ENCODE measurements at regions not wholly inside any gene's neighbourhood (a gene's known extent, or its start where the extent isn't known, plus 50 kb on each side); places are given as distances from the start of the nearest gene placed in this dataset.

DNA sequence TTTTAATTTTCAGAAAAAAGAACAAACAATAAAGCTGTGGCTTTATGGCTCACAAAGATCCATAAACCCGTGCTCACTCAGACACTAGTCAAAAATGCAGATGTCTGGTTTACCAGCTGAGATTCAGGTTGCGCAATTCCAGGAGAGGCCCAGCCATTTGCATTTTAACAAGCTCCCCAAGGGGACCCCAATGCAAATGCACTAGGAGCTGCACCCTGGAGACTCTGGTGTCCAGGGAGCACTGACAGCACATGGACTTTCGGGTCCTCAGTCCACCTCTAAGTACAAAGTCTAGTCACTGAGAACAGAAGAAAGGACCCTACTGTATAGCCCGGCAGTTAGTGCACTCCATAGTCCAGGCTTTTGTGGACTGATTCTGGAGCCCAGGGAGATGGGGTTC, 326.3 kb downstream of the MAF start:
- Histone ChIP-seq H3K4me1 (ENCODE audit: control insufficient read depth, insufficient read depth, low read length, poor library complexity, severe bottlenecking) (peaks cover 49% of the 10 kb centered on the region), H3K4me3 (ENCODE audit: insufficient read depth, low read depth, low read length, poor library complexity, severe bottlenecking) (no peak overlapping the region)

DNA sequence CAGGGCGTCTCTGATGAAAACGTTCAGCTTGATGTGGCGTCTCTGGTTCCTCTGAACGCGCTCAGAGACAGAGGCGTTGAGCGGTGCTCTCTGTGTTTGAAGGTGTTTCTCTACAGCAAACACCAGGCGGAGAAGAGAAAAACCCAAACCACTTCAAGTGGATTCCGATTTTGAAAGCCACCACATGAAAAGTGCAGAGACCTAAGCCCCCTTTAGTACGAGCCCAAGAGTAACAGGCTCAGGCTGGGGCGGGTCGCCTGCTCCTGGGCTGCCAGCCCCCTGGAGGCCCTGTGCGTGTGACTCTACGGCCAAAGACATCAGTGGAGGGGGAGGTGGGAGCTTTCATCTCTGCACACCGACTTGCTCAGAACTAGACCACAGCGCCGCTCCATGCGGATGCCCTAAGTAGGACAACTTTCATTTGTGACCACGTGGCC, 328.4 kb downstream of the MAF start:
- Histone ChIP-seq H3K27ac (ENCODE audit: insufficient read depth, low read length, poor library complexity, severe bottlenecking) (peak overlapping the region; percentile 46), H3K36me3 (ENCODE audit: control insufficient read depth, insufficient read depth, low read length) (no peaks in the 10 kb centered on the region), H3K4me1 (ENCODE audit: control insufficient read depth, insufficient read depth, low read length, poor library complexity, severe bottlenecking) (peaks cover 54% of the 10 kb centered on the region), H3K4me3 (ENCODE audit: insufficient read depth, low read depth, low read length, poor library complexity, severe bottlenecking) (peak overlapping the region; percentile 30), H3K9me3 (ENCODE audit: control insufficient read depth, low read length) (no peaks in the 10 kb centered on the region), H3K27me3 (replicated peaks; ENCODE audit: control insufficient read depth, insufficient read depth, low read length, poor library complexity, severe bottlenecking) (no peaks in the 10 kb centered on the region)
- peak; percentile 40 to 48 (median 46) for DNase-seq

More for the DNA sequence above, 326.3 kb downstream of the MAF start:
- Histone ChIP-seq H3K27ac (ENCODE audit: insufficient read depth, low read length, poor library complexity, severe bottlenecking) (no peak overlapping the region), H3K36me3 (ENCODE audit: control insufficient read depth, insufficient read depth, low read length) (no peaks in the 10 kb centered on the region), H3K27me3 (replicated peaks; ENCODE audit: control insufficient read depth, insufficient read depth, low read length, poor library complexity, severe bottlenecking) (no peaks in the 10 kb centered on the region), H3K9me3 (ENCODE audit: control insufficient read depth, low read length) (no peaks in the 10 kb centered on the region)
- no peak for DNase-seq

DNA sequence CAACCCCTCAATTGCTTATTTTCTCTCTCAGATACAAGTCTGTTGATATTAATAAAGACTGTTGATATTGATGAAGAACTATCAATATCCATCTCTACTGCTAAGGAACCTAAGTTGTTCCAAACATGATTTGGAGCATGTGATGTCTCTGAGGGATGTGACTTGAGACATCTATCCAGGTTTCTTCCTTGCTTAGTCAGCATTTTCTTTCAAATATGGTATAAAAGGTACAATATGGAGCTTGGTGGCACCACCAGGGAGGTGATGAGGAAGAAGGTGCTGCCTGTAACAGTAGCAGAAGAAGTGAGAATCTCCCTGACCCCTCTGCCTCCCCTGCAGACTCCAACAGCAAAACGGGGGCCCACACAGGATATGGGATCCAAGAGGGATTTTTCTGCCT, 329.0 kb downstream of the MAF start:
- Histone ChIP-seq H3K36me3 (ENCODE audit: control insufficient read depth, insufficient read depth, low read length) (no peaks in the 10 kb centered on the region), H3K4me1 (ENCODE audit: control insufficient read depth, insufficient read depth, low read length, poor library complexity, severe bottlenecking) (peaks cover 52% of the 10 kb centered on the region), H3K27me3 (replicated peaks; ENCODE audit: control insufficient read depth, insufficient read depth, low read length, poor library complexity, severe bottlenecking) (no peaks in the 10 kb centered on the region), H3K9me3 (ENCODE audit: control insufficient read depth, low read length) (no peaks in the 10 kb centered on the region), H3K4me3 (ENCODE audit: insufficient read depth, low read depth, low read length, poor library complexity, severe bottlenecking) (peak overlapping the region; percentile 30), H3K27ac (ENCODE audit: insufficient read depth, low read length, poor library complexity, severe bottlenecking) (peak overlapping the region; percentile 46)
- DNase-seq = no peak

DNA sequence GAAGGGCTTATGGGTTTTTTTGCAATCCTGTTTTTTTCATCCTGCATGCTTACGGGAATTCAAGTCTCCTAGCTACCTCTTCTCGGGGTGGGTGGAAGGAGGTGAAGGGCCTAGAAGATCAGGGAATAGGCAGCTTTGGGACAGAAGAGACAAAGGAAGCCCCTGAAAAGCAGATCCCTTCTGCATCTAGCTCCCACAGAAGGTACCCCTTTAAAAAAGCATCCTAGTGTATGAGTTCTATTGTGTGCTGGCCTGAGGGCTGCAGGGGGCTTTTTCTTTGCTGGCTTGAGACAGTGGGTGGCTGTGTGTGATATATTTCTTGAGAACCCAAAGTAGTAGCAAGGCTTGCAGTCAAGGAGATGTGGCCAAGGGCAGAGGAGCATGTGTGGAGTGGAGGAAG, 330.5 kb downstream of the MAF start:
- Histone ChIP-seq H3K27ac (ENCODE audit: insufficient read depth, low read length, poor library complexity, severe bottlenecking) (no peak overlapping the region), H3K4me1 (ENCODE audit: control insufficient read depth, insufficient read depth, low read length, poor library complexity, severe bottlenecking) (peaks cover 52% of the 10 kb centered on the region), H3K27me3 (replicated peaks; ENCODE audit: control insufficient read depth, insufficient read depth, low read length, poor library complexity, severe bottlenecking) (no peaks in the 10 kb centered on the region), H3K9me3 (ENCODE audit: control insufficient read depth, low read length) (no peaks in the 10 kb centered on the region), H3K36me3 (ENCODE audit: control insufficient read depth, insufficient read depth, low read length) (no peaks in the 10 kb centered on the region), H3K4me3 (ENCODE audit: insufficient read depth, low read depth, low read length, poor library complexity, severe bottlenecking) (no peak overlapping the region)
- DNase-seq = no peak

DNA sequence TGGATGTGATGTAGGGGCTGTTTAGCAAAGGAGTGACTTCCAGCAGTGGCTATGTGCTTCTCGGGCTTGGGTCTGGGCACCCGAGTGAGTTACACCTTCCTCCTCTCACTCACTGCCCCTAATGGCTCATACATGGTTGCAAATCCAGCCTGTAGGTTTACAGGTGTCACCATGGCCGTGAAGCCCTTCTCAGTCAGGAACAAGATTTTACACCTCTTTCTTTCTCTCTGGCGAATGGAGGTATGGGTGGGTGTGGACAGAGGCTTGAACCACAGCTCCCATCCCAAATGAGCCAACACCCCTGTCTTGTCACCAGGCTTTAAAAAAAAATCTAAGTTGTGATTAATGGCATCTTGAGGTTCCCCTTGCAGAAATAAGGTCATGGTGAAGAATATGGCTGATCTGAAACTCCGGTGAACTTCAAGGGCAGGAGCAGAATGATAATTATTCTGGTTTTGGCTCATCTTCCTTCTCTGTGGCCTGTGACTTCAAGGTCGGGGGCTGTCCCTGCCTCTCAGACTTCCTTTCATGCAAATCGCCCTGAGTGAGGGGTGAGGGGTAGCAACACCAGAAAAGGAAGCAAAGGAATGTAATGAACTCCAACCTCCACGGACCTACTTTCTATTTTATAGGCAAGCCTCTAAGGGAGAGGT, 331.2 kb downstream of the MAF start:
- H3K27ac ChIP-seq (ENCODE audit: insufficient read depth, low read length, poor library complexity, severe bottlenecking) = peak overlapping the region; percentile 23
- no peak for DNase-seq
- no peaks in the 10 kb centered on the region for H3K9me3 ChIP-seq (ENCODE audit: control insufficient read depth, low read length)
- no peaks in the 10 kb centered on the region for H3K27me3 ChIP-seq (replicated peaks; ENCODE audit: control insufficient read depth, insufficient read depth, low read length, poor library complexity, severe bottlenecking)
- peaks cover 52% of the 10 kb centered on the region for H3K4me1 ChIP-seq (ENCODE audit: control insufficient read depth, insufficient read depth, low read length, poor library complexity, severe bottlenecking)
- H3K4me3 ChIP-seq (ENCODE audit: insufficient read depth, low read depth, low read length, poor library complexity, severe bottlenecking) = no peak overlapping the region
- no peaks in the 10 kb centered on the region for H3K36me3 ChIP-seq (ENCODE audit: control insufficient read depth, insufficient read depth, low read length)

DNA sequence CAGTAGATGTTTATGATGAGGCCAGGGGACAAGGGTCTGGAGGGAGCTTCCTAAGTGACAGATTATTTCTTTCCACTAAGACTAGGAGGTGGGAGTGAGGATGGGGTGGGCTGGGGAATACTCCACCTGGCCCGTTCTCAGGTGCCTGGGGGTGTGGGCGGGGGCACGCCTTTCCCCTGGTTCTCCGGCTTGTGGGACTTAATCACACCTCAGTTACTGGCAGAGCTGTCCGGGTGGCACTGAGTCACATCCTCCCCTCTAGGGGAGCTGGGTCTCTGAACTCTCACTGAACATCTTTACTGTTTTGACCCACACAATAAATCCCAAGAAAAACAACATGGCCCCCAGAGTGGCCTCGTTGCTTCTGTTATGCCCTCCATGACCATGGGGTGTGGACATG, 332.8 kb downstream of the MAF start:
- no peaks in the 10 kb centered on the region for H3K9me3 ChIP-seq (ENCODE audit: control insufficient read depth, low read length)
- H3K27me3 ChIP-seq (replicated peaks; ENCODE audit: control insufficient read depth, insufficient read depth, low read length, poor library complexity, severe bottlenecking) = no peaks in the 10 kb centered on the region
- no peak for DNase-seq
- peaks cover 45% of the 10 kb centered on the region for H3K4me1 ChIP-seq (ENCODE audit: control insufficient read depth, insufficient read depth, low read length, poor library complexity, severe bottlenecking)
- H3K27ac ChIP-seq (ENCODE audit: insufficient read depth, low read length, poor library complexity, severe bottlenecking) = no peak overlapping the region
- H3K36me3 ChIP-seq (ENCODE audit: control insufficient read depth, insufficient read depth, low read length) = no peaks in the 10 kb centered on the region
- H3K4me3 ChIP-seq (ENCODE audit: insufficient read depth, low read depth, low read length, poor library complexity, severe bottlenecking) = no peak overlapping the region

DNA sequence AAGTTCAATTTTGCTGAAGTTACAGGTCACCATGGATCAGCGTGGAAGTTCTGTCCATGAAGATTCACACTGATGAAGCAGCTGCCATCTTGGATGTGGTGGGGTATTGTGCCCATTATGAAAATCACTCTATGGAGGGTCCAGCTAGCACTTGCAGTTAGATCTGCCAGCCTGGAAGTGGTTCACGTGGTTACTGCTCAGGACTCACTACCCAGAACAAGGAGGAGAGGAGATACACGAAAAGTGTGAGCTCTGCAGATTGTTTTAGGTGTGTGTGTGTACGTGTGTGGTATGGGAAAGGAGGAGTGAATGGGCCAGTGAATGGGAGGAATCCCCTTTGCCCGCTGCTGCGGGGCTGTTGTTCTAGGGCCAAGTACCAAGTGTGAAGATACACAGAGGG, 333.4 kb downstream of the MAF start:
- Histone ChIP-seq H3K27ac (ENCODE audit: insufficient read depth, low read length, poor library complexity, severe bottlenecking) (no peak overlapping the region), H3K9me3 (ENCODE audit: control insufficient read depth, low read length) (no peaks in the 10 kb centered on the region), H3K27me3 (replicated peaks; ENCODE audit: control insufficient read depth, insufficient read depth, low read length, poor library complexity, severe bottlenecking) (no peaks in the 10 kb centered on the region), H3K4me3 (ENCODE audit: insufficient read depth, low read depth, low read length, poor library complexity, severe bottlenecking) (no peak overlapping the region), H3K36me3 (ENCODE audit: control insufficient read depth, insufficient read depth, low read length) (no peaks in the 10 kb centered on the region), H3K4me1 (ENCODE audit: control insufficient read depth, insufficient read depth, low read length, poor library complexity, severe bottlenecking) (peaks cover 39% of the 10 kb centered on the region)
- no peak for DNase-seq

DNA sequence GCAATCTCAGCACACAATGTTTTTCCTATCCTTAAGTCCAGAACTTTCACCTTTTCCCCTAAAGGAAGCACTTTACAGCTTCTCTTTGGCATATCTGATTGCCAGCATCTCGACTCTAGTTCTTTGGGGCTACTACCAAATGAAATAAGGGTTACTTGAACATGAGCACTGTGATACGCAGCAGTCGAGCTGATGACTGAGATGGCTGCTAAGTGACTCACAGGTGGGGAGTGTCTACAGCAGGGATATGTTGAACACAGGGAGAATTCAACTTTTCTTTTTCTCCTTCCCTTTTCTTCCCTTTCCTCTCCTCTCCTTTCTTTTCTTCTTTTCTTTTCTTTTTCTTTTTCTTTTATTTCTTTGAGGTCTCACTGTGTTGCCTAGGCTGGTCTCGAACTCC, 334.8 kb downstream of the MAF start:
- Histone ChIP-seq H3K27me3 (replicated peaks; ENCODE audit: control insufficient read depth, insufficient read depth, low read length, poor library complexity, severe bottlenecking) (no peaks in the 10 kb centered on the region), H3K27ac (ENCODE audit: insufficient read depth, low read length, poor library complexity, severe bottlenecking) (no peak overlapping the region), H3K4me1 (ENCODE audit: control insufficient read depth, insufficient read depth, low read length, poor library complexity, severe bottlenecking) (peaks cover 30% of the 10 kb centered on the region), H3K36me3 (ENCODE audit: control insufficient read depth, insufficient read depth, low read length) (no peaks in the 10 kb centered on the region), H3K4me3 (ENCODE audit: insufficient read depth, low read depth, low read length, poor library complexity, severe bottlenecking) (no peak overlapping the region), H3K9me3 (ENCODE audit: control insufficient read depth, low read length) (no peaks in the 10 kb centered on the region)
- DNase-seq = no peak

DNA sequence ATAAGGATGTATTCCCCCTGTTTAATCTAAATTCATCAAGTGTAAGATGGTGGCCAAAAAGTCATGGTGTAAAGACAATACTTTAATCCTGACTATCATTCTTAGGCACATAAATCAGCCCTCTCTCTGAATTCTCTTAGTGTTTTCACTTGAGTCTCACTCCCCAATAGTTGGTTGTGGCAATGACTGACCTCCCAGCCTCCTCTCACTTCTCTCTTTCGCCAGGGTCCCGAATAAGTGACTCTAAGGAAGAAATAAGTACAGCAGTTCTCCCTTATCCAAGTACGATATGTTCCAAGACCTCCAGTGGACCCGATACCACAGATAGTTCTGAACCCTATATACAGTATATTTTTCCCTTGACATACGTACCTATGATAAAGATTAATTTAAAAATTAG, 335.3 kb downstream of the MAF start:
- no peak overlapping the region for H3K27ac ChIP-seq (ENCODE audit: insufficient read depth, low read length, poor library complexity, severe bottlenecking)
- no peaks in the 10 kb centered on the region for H3K36me3 ChIP-seq (ENCODE audit: control insufficient read depth, insufficient read depth, low read length)
- H3K4me3 ChIP-seq (ENCODE audit: insufficient read depth, low read depth, low read length, poor library complexity, severe bottlenecking) = no peak overlapping the region
- no peaks in the 10 kb centered on the region for H3K27me3 ChIP-seq (replicated peaks; ENCODE audit: control insufficient read depth, insufficient read depth, low read length, poor library complexity, severe bottlenecking)
- no peak for DNase-seq
- H3K9me3 ChIP-seq (ENCODE audit: control insufficient read depth, low read length) = no peaks in the 10 kb centered on the region
- peaks cover 30% of the 10 kb centered on the region for H3K4me1 ChIP-seq (ENCODE audit: control insufficient read depth, insufficient read depth, low read length, poor library complexity, severe bottlenecking)

DNA sequence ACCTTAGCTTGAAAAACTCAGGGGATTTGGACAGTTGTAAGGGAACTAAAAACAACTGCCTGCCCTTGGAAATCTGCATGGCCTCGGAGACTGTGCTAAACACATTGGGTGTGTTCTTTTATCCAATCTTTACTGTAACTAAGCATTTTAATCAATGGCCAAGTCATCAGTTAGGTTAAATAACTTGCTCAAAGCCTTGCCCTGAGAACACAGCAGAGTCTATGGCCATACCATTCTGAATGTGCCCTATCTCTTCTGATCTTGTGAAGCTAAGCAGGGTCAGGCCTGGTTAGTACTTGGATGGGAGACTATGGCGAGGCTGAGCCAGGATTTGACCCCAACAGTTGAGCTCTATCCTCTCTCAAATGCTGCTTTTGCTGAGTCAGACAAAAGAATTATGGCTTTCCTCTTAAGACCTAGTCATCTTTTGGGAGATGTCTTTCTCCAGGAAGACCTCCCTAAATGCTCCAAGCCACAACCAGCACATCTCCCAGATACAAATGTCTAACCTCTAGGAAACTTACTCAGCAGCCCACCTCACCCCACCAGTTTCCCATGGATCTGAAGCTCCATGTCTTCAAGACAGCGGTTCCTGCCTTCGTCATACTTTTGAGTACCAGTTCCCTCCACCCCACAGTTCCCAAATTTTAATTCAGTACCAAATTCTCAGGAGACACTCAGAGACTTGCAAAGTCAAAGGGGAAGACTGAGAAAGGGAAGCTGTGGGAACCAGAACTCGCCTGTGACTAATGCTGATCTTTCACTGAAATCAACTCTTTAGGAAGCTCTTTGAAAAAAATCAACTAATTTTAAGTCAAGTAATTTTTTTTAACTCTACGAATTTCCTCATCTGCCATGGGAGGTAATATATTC, 336.1 kb downstream of the MAF start:
- no peak for DNase-seq
- no peaks in the 10 kb centered on the region for H3K36me3 ChIP-seq (ENCODE audit: control insufficient read depth, insufficient read depth, low read length)
- no peaks in the 10 kb centered on the region for H3K27me3 ChIP-seq (replicated peaks; ENCODE audit: control insufficient read depth, insufficient read depth, low read length, poor library complexity, severe bottlenecking)
- no peak overlapping the region for H3K4me3 ChIP-seq (ENCODE audit: insufficient read depth, low read depth, low read length, poor library complexity, severe bottlenecking)
- no peak overlapping the region for H3K27ac ChIP-seq (ENCODE audit: insufficient read depth, low read length, poor library complexity, severe bottlenecking)
- H3K9me3 ChIP-seq (ENCODE audit: control insufficient read depth, low read length) = no peaks in the 10 kb centered on the region
- peaks cover 24% of the 10 kb centered on the region for H3K4me1 ChIP-seq (ENCODE audit: control insufficient read depth, insufficient read depth, low read length, poor library complexity, severe bottlenecking)
